ENCODE measurements at regions not wholly inside any gene's neighbourhood (a gene's known extent, or its start where the extent isn't known, plus 50 kb on each side); places are given as distances from the start of the nearest gene placed in this dataset.

GRCh38 chr2:12302140-12302539 is 414.6 kb upstream of the TRIB2 start:
- no peak overlapping the region for H3K27ac Mint-ChIP-seq (ENCODE audit: unreplicated experiment)
- H3K9me3 Mint-ChIP-seq (ENCODE audit: unreplicated experiment) = no peaks in the 10 kb centered on the region
- no peaks in the 10 kb centered on the region for H3K4me1 Mint-ChIP-seq (ENCODE audit: low read depth, unreplicated experiment)
- no peak for DNase-seq
- no peaks in the 10 kb centered on the region for H3K27me3 Mint-ChIP-seq (ENCODE audit: unreplicated experiment)
- TF ChIP-seq CTCF (IDR thresholded peaks at IDR 0.05; ENCODE audit: partially characterized antibody, unreplicated experiment) = no peak
- H3K36me3 Mint-ChIP-seq (ENCODE audit: unreplicated experiment) = no peaks in the 10 kb centered on the region
- H3K4me3 Mint-ChIP-seq (ENCODE audit: unreplicated experiment) = no peak overlapping the region

- TF ChIP-seq CTCF (IDR thresholded peaks at IDR 0.05; ENCODE audit: partially characterized antibody, unreplicated experiment) = no peak
- Mint-ChIP-seq H3K4me3 (ENCODE audit: unreplicated experiment) (no peak overlapping the region), H3K27ac (ENCODE audit: unreplicated experiment) (no peak overlapping the region), H3K9me3 (ENCODE audit: unreplicated experiment) (no peaks in the 10 kb centered on the region), H3K36me3 (ENCODE audit: unreplicated experiment) (no peaks in the 10 kb centered on the region), H3K4me1 (ENCODE audit: low read depth, unreplicated experiment) (no peaks in the 10 kb centered on the region), H3K27me3 (ENCODE audit: unreplicated experiment) (no peaks in the 10 kb centered on the region)
- no peak for DNase-seq
Measured at GRCh38 chr2:12302691-12303090, 414.0 kb upstream of the TRIB2 start.

- Mint-ChIP-seq H3K9me3 (ENCODE audit: unreplicated experiment) (no peaks in the 10 kb centered on the region), H3K36me3 (ENCODE audit: unreplicated experiment) (no peaks in the 10 kb centered on the region), H3K4me3 (ENCODE audit: unreplicated experiment) (no peak overlapping the region), H3K27me3 (ENCODE audit: unreplicated experiment) (no peaks in the 10 kb centered on the region), H3K4me1 (ENCODE audit: low read depth, unreplicated experiment) (no peaks in the 10 kb centered on the region), H3K27ac (ENCODE audit: unreplicated experiment) (no peak overlapping the region)
- DNase-seq = no peak
- TF ChIP-seq CTCF (IDR thresholded peaks at IDR 0.05; ENCODE audit: partially characterized antibody, unreplicated experiment) = no peak
Measured at GRCh38 chr2:12303181-12304030, 413.3 kb upstream of the TRIB2 start.

GRCh38 chr2:12304564-12305171 is 412.1 kb upstream of the TRIB2 start:
- no peaks in the 10 kb centered on the region for H3K9me3 Mint-ChIP-seq (ENCODE audit: unreplicated experiment)
- no peak overlapping the region for H3K4me3 Mint-ChIP-seq (ENCODE audit: unreplicated experiment)
- no peaks in the 10 kb centered on the region for H3K27me3 Mint-ChIP-seq (ENCODE audit: unreplicated experiment)

More at GRCh38 chr2:12304564-12305171, 412.1 kb upstream of the TRIB2 start:
- no peaks in the 10 kb centered on the region for H3K4me1 Mint-ChIP-seq (ENCODE audit: low read depth, unreplicated experiment)
- H3K27ac Mint-ChIP-seq (ENCODE audit: unreplicated experiment) = no peak overlapping the region
- no peaks in the 10 kb centered on the region for H3K36me3 Mint-ChIP-seq (ENCODE audit: unreplicated experiment)
- DNase-seq = no peak
- no peak for TF ChIP-seq CTCF (IDR thresholded peaks at IDR 0.05; ENCODE audit: partially characterized antibody, unreplicated experiment)
